Stomach (tissue), 4 donors: ENCODE measurements at regions not wholly inside any gene's neighbourhood (a gene's known extent, or its start where the extent isn't known, plus 50 kb on each side); places are given as distances from the start of the nearest gene placed in this dataset.

Experiments used
- CTCF ChIP-seq, 7 experiments: fragments of 450-650 bp in 4 of 7; fragments of 200-600 bp in 3 of 7; sonication (generic) in 3 of 7; IDR thresholded peaks; one replicate each; pipeline ENCODE4 v1.5.1; 2016 to 2019; ENCODE audit warnings: antibody characterized with exemption in 7 of 7, control low read depth in 2 of 7, mild to moderate bottlenecking in 1 of 7
- EP300 ChIP-seq: sonication (generic); formaldehyde crosslinking; IDR thresholded peaks from one replicate; pipeline ENCODE4 v1.6.1; 2017; ENCODE audit warnings: antibody characterized with exemption
- POLR2A ChIP-seq, 4 donors: fragments of 450-650 bp; IDR thresholded peaks; one replicate each; pipeline ENCODE4 v1.6.1; 2016; ENCODE audit warnings: antibody characterized with exemption in 4 of 4, control low read depth in 2 of 4, mild to moderate bottlenecking in 1 of 4, moderate library complexity in 1 of 4

- no peak for TF ChIP-seq CTCF (IDR thresholded peaks at IDR 0.05)
- no peak for TF ChIP-seq POLR2A (IDR thresholded peaks at IDR 0.05)
- TF ChIP-seq EP300 = no peak
These were observed 1038.4 kb downstream of the EPHA7 start for GRCh38 chr6:92380803-92381601.
